Ectodermal cell (in vitro differentiated cells): ENCODE measurements at regions not wholly inside any gene's neighbourhood (a gene's known extent, or its start where the extent isn't known, plus 50 kb on each side); places are given as distances from the start of the nearest gene placed in this dataset.
A peak's percentile ranks its signal among the peaks of the same experiment; 100 is the strongest.
"Not testable (repeated sequence)": the region's sequence is repeated elsewhere in the genome, so short reads cannot be mapped to it uniquely, and the experiment has no call there.

ENCODE experiments used
- H3K27ac ChIP-seq: 2 replicates; pipeline ENCODE4 v1.7.0; 2013; ENCODE audit warnings: mild to moderate bottlenecking, low read depth, low read length; ENCODE audit not compliant: insufficient read depth, poor library complexity, severe bottlenecking
- H3K27me3 ChIP-seq: 2 replicates; pipeline ENCODE4 v1.7.0; 2013; ENCODE audit warnings: mild to moderate bottlenecking, low read length; ENCODE audit not compliant: insufficient read depth, control insufficient read depth, poor library complexity, severe bottlenecking
- H3K36me3 ChIP-seq: one replicate; pipeline ENCODE4 v1.7.0; 2013; ENCODE audit warnings: low read length; ENCODE audit not compliant: control insufficient read depth, insufficient read depth
- H3K4me1 ChIP-seq: one replicate; pipeline ENCODE4 v1.7.0; 2013; ENCODE audit warnings: low read length; ENCODE audit not compliant: control insufficient read depth, insufficient read depth
- H3K4me3 ChIP-seq: 2 replicates; pipeline ENCODE4 v1.7.0; 2013; ENCODE audit warnings: low read depth, low read length, control low read depth; ENCODE audit not compliant: insufficient read depth
- H3K9me3 ChIP-seq: 2 replicates; pipeline ENCODE4 v1.7.0; 2013; ENCODE audit warnings: mild to moderate bottlenecking, low read length, moderate library complexity; ENCODE audit not compliant: control insufficient read depth
- WGBS, 2 experiments: methylation state at CpG; one replicate each; pipeline ENCODE4 v1.1.7; 2013; ENCODE audit warnings: missing lambda C conversion rate in 2 of 2; 5-methylcytosine and 5-hydroxymethylcytosine counted together

GRCh38 chr9:42346916-42347315 lies 163.5 kb downstream of the SPATA31A6 start:
- WGBS, 2 experiments, result 86% methylated on average over 1 of the region's 2 CpGs; no CpG with 5 or more reads in 1 of the 2 experiments
- not testable (repeated sequence) for H3K4me3 ChIP-seq, H3K27me3 ChIP-seq, H3K27ac ChIP-seq, H3K9me3 ChIP-seq, H3K4me1 ChIP-seq, H3K36me3 ChIP-seq

GRCh38 chr9:42349181-42349580 lies 165.7 kb downstream of the SPATA31A6 start:
- H3K27ac ChIP-seq, H3K9me3 ChIP-seq, H3K4me1 ChIP-seq, H3K36me3 ChIP-seq, H3K27me3 ChIP-seq, H3K4me3 ChIP-seq: not testable (repeated sequence)

- H3K4me1 ChIP-seq, H3K36me3 ChIP-seq, H3K27ac ChIP-seq, H3K4me3 ChIP-seq, H3K27me3 ChIP-seq, H3K9me3 ChIP-seq: not testable (repeated sequence)
- no CpG with 5 or more reads among the region's 2 CpGs for WGBS, 2 experiments
These were observed 167.0 kb downstream of the SPATA31A6 start for GRCh38 chr9:42350412-42350811.

- not testable (repeated sequence) for H3K27ac ChIP-seq, H3K36me3 ChIP-seq, H3K4me3 ChIP-seq, H3K9me3 ChIP-seq, H3K27me3 ChIP-seq
- peaks cover 12% of the 10 kb centered on the region for H3K4me1 ChIP-seq
- 47 to 56% methylated on average over 22 to 23 of the region's 40 CpGs for WGBS, 2 experiments
These were observed 174.3 kb downstream of the SPATA31A6 start for GRCh38 chr9:42357604-42358373.

GRCh38 chr9:42358626-42359247 lies 175.3 kb downstream of the SPATA31A6 start:
- Histone ChIP-seq H3K4me1 (peaks cover 12% of the 10 kb centered on the region), H3K27ac (peak overlapping the region; percentile 36)
- not testable (repeated sequence) for H3K4me3 ChIP-seq, H3K36me3 ChIP-seq, H3K9me3 ChIP-seq, H3K27me3 ChIP-seq
- WGBS, 2 experiments, result 0% methylated on average over 2 of the region's 2 CpGs

GRCh38 chr9:42364410-42365243 lies 181.2 kb downstream of the SPATA31A6 start:
- not testable (repeated sequence) for H3K36me3 ChIP-seq, H3K9me3 ChIP-seq, H3K27me3 ChIP-seq, H3K27ac ChIP-seq, H3K4me1 ChIP-seq, H3K4me3 ChIP-seq
- WGBS, 2 experiments, result 71 to 73% methylated on average over 3 of the region's 4 CpGs

GRCh38 chr9:42365244-42365945 lies 181.9 kb downstream of the SPATA31A6 start:
- not testable (repeated sequence) for H3K4me3 ChIP-seq, H3K27ac ChIP-seq, H3K4me1 ChIP-seq, H3K36me3 ChIP-seq, H3K9me3 ChIP-seq, H3K27me3 ChIP-seq
- 87 to 96% methylated on average over 3 to 5 of the region's 7 CpGs for WGBS, 2 experiments

- H3K36me3 ChIP-seq, H3K4me3 ChIP-seq, H3K27me3 ChIP-seq, H3K27ac ChIP-seq, H3K4me1 ChIP-seq, H3K9me3 ChIP-seq: not testable (repeated sequence)
- WGBS, 2 experiments, result 84 to 100% methylated on average over 1 of the region's 1 CpG
These were observed 184.9 kb downstream of the SPATA31A6 start for GRCh38 chr9:42368279-42368881.

GRCh38 chr9:42370172-42370571 lies 186.7 kb downstream of the SPATA31A6 start:
- H3K36me3 ChIP-seq, H3K4me3 ChIP-seq, H3K27me3 ChIP-seq, H3K4me1 ChIP-seq, H3K9me3 ChIP-seq, H3K27ac ChIP-seq: not testable (repeated sequence)
- 67% methylated on average over 2 of the region's 3 CpGs; no CpG with 5 or more reads in 1 of the 2 experiments for WGBS, 2 experiments
